Lower leg skin (tissue), 3 donors: ENCODE measurements at regions not wholly inside any gene's neighbourhood (a gene's known extent, or its start where the extent isn't known, plus 50 kb on each side); places are given as distances from the start of the nearest gene placed in this dataset.

Experiments used
- CTCF ChIP-seq, 3 donors: fragments of 450-650 bp; IDR thresholded peaks; one replicate each; pipeline ENCODE4 v1.5.1; 2016; ENCODE audit warnings: antibody characterized with exemption in 3 of 3, mild to moderate bottlenecking in 3 of 3, moderate library complexity in 2 of 3
- POLR2A ChIP-seq, 2 donors: fragments of 450-650 bp; IDR thresholded peaks; one replicate each; pipeline ENCODE4 v1.6.1; 2016 to 2017; ENCODE audit warnings: antibody characterized with exemption in 2 of 2, mild to moderate bottlenecking in 1 of 2, moderate library complexity in 1 of 2

- no peak for TF ChIP-seq CTCF (IDR thresholded peaks at IDR 0.05)
- no peak for TF ChIP-seq POLR2A (IDR thresholded peaks at IDR 0.05)
Observed at GRCh38 chr3:18843983-18844382, 304.3 kb upstream of the KCNH8 start.
